DOHH2 (cell line): ENCODE measurements at regions not wholly inside any gene's neighbourhood (a gene's known extent, or its start where the extent isn't known, plus 50 kb on each side); places are given as distances from the start of the nearest gene placed in this dataset.

ENCODE experiments used
- CTCF ChIP-seq: fragments of 200-600 bp; sonication (generic); IDR thresholded peaks from one replicate; pipeline ENCODE4 v1.5.1; 2014; ENCODE audit warnings: antibody characterized with exemption, mild to moderate bottlenecking, low read depth, low read length; ENCODE audit not compliant: poor library complexity, severe bottlenecking
- EZH2phosphoT487 ChIP-seq: fragments of 200-600 bp; sonication (generic); IDR thresholded peaks from 2 replicates; pipeline ENCODE4 v1.6.1; 2017; ENCODE audit warnings: borderline replicate concordance, mild to moderate bottlenecking, antibody characterized with exemption, low read length, moderate library complexity, mixed read lengths

- TF ChIP-seq CTCF = no peak
- TF ChIP-seq EZH2phosphoT487 = no peak
Measured at GRCh38 chr7:10192074-10192473, 781.6 kb upstream of the PHF14 start.
